Calu3 (cell line): ENCODE measurements at regions not wholly inside any gene's neighbourhood (a gene's known extent, or its start where the extent isn't known, plus 50 kb on each side); places are given as distances from the start of the nearest gene placed in this dataset.

Experiments used
- BruUV-seq: library from RNA; stranded (reverse); fragments of 400-500 nt; replicated peaks from 2 replicates; lab custom pipeline; 2021; lab: Mats Ljungman, UMichigan
- CTCF ChIA-PET: fragments of 300-600 bp; sonication (Branson Sonifier 250); formaldehyde crosslinking; loops from one replicate; lab custom pipeline; 2022; ENCODE audit warnings: antibody characterized with exemption; lab: Charles Lee
- DNase-seq: peaks from one replicate; pipeline ENCODE4 v3.0.0; 2022
- H3K27ac Mint-ChIP-seq: one replicate; pipeline ENCODE4 v1.8.0; 2022; ENCODE audit warnings: mixed read lengths; ENCODE audit not compliant: unreplicated experiment
- H3K27me3 Mint-ChIP-seq: one replicate; pipeline ENCODE4 v1.8.0; 2022; ENCODE audit warnings: mixed read lengths; ENCODE audit not compliant: unreplicated experiment
- H3K36me3 Mint-ChIP-seq: one replicate; pipeline ENCODE4 v1.8.0; 2022; ENCODE audit warnings: mild to moderate bottlenecking, moderate library complexity, mixed read lengths; ENCODE audit not compliant: insufficient read depth, unreplicated experiment
- H3K4me1 Mint-ChIP-seq: one replicate; pipeline ENCODE4 v1.8.0; 2022; ENCODE audit warnings: mild to moderate bottlenecking, low read depth, mixed read lengths; ENCODE audit not compliant: unreplicated experiment
- H3K4me3 Mint-ChIP-seq: one replicate; pipeline ENCODE4 v1.8.0; 2022; ENCODE audit warnings: mild to moderate bottlenecking, low read depth, moderate library complexity, mixed read lengths; ENCODE audit not compliant: unreplicated experiment
- H3K9me3 Mint-ChIP-seq: one replicate; pipeline ENCODE4 v1.8.0; 2022; ENCODE audit warnings: low read depth, mixed read lengths; ENCODE audit not compliant: unreplicated experiment
- intact Hi-C: fragments of 100-400 bp; cut with micrococcal nuclease; formaldehyde crosslinking; loops from one replicate; pipeline ENCODE4 v1.10.0; 2022; ENCODE audit not compliant: unreplicated experiment
- TF ChIP-seq, protein P1 (sequence below): fragments of 200-600 bp; IDR thresholded peaks from one replicate; pipeline ENCODE4 v1.8.0; 2022; ENCODE audit warnings: antibody characterized with exemption; ENCODE audit not compliant: unreplicated experiment

DNA sequence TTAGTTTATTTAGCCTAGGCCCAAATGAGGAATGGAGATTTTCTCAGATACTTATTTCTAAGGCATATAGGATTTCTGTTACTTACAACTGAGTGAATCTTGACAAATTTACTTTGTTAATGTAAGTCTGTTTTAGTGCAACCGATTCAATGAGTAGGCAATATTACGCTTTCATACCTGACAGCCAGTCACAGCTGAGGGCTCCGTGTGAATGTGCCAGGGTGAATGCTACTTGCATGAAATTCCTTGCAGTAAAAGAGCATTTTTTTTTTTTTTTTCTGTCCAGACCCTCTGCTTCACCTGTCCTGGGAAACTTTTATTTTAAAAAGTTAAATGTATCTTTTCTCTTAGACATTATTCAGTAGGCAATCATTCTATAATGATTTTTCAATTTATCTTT lies 1100.0 kb downstream of the FAT4 start:
- Mint-ChIP-seq H3K36me3 (no peaks in the 10 kb centered on the region), H3K27ac (no peak overlapping the region), H3K27me3 (no peaks in the 10 kb centered on the region), H3K9me3 (no peaks in the 10 kb centered on the region), H3K4me1 (no peaks in the 10 kb centered on the region), H3K4me3 (no peak overlapping the region)
- TF ChIP-seq, protein P1, sequence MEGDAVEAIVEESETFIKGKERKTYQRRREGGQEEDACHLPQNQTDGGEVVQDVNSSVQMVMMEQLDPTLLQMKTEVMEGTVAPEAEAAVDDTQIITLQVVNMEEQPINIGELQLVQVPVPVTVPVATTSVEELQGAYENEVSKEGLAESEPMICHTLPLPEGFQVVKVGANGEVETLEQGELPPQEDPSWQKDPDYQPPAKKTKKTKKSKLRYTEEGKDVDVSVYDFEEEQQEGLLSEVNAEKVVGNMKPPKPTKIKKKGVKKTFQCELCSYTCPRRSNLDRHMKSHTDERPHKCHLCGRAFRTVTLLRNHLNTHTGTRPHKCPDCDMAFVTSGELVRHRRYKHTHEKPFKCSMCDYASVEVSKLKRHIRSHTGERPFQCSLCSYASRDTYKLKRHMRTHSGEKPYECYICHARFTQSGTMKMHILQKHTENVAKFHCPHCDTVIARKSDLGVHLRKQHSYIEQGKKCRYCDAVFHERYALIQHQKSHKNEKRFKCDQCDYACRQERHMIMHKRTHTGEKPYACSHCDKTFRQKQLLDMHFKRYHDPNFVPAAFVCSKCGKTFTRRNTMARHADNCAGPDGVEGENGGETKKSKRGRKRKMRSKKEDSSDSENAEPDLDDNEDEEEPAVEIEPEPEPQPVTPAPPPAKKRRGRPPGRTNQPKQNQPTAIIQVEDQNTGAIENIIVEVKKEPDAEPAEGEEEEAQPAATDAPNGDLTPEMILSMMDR = no peak
- CTCF ChIA-PET = no interaction called here
- no peak for DNase-seq
- intact Hi-C loops = no loop called here
- no TSS peak for BruUV-seq

DNA sequence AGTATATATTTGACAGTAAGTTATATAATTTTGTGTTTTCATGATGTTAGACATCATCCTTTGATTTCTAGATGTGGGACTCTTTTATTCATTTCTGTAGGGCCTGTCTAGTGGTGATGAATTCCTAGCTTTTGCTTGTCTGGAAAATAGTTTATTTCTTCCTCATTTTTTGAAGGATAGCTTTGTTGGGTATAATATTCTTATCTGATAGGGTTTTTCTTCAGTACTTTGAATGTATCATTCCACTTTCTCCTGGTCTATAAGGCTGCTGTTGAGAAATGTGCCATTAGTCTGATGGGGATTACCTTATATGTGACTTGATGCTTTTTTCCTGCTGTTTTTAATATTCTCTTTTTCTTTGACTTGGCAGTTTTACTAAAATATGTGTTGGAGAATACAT lies 1104.5 kb downstream of the FAT4 start:
- TF ChIP-seq, protein P1 = no peak
- no TSS peak for BruUV-seq
- no peaks in the 10 kb centered on the region for H3K27me3 Mint-ChIP-seq
- CTCF ChIA-PET = no interaction called here
- DNase-seq = no peak
- intact Hi-C loops = no loop called here
- H3K4me1 Mint-ChIP-seq = no peaks in the 10 kb centered on the region
- H3K9me3 Mint-ChIP-seq = peaks cover 4% of the 10 kb centered on the region
- no peaks in the 10 kb centered on the region for H3K36me3 Mint-ChIP-seq
- H3K4me3 Mint-ChIP-seq = no peak overlapping the region
- no peak overlapping the region for H3K27ac Mint-ChIP-seq

DNA sequence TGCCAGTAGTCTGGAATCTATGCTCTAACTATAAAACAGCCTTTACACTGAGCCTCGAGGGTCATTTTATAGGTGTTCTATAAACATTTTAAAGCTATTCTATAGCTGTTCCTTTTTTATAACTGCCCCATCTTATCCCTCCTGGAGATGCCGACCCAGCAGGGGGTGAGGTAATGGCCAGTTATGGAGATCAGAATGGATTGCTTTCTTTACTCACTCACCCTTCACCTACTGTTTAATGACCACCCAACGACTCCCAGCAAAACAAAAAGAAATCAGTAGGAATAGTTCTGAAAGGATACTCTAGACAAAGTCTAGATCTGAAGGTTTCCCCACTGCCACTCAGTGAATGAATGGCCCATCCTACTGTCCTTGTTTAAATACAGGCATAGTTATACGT lies 1113.1 kb downstream of the FAT4 start:
- H3K9me3 Mint-ChIP-seq = peaks cover 2% of the 10 kb centered on the region
- H3K36me3 Mint-ChIP-seq = no peaks in the 10 kb centered on the region
- H3K27ac Mint-ChIP-seq = no peak overlapping the region
- no peak overlapping the region for H3K4me3 Mint-ChIP-seq
- TF ChIP-seq, protein P1 = no peak
- CTCF ChIA-PET = no interaction called here
- intact Hi-C loops = no loop called here
- DNase-seq = no peak
- BruUV-seq = no TSS peak
- H3K4me1 Mint-ChIP-seq = no peaks in the 10 kb centered on the region
- no peaks in the 10 kb centered on the region for H3K27me3 Mint-ChIP-seq

DNA sequence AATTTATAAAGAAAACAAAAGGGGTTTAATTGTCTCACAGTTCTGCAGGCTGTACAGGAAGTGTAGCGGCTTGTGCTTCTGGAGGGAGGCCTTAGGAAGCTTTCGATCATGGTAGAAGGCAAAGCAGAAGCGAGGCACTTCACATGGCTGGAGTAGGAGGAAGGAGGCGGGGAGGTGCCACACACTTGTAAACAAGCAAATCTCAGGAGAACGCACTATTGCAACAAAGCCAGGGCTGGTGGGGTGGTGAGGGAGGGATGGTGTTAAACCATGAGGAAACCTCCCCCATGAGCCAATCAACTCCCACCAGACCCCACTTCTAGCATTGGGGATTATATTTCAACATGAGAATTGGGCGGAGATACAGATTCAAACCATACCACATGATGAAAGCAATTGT lies 1116.3 kb downstream of the FAT4 start:
- H3K4me3 Mint-ChIP-seq = no peak overlapping the region
- CTCF ChIA-PET = no interaction called here
- H3K27me3 Mint-ChIP-seq = no peaks in the 10 kb centered on the region
- no peak overlapping the region for H3K27ac Mint-ChIP-seq
- no peaks in the 10 kb centered on the region for H3K4me1 Mint-ChIP-seq
- no peaks in the 10 kb centered on the region for H3K36me3 Mint-ChIP-seq
- no TSS peak for BruUV-seq
- H3K9me3 Mint-ChIP-seq = peaks cover 2% of the 10 kb centered on the region
- TF ChIP-seq, protein P1 = no peak
- DNase-seq = no peak
- intact Hi-C loops = no loop called here

DNA sequence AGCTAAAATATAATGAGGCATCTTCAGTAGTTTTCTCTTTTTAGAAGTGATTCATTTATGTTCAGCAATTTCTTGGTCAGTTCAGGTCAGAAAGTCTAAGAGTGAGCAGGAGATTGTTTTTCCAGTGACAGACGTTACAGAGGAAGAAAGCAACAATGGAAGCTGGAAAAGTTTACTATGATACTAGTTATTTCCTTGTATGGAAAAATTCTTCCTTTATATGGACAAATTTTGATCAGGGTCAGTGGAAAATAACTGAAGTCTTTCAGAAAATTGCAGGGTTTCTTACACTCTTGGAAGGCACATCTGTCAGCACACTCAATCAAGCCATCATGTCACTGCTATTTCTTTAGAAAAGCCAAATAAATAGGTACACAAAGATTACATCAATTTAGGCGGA lies 1120.7 kb downstream of the FAT4 start:
- Mint-ChIP-seq H3K4me1 (no peaks in the 10 kb centered on the region), H3K27ac (no peak overlapping the region), H3K36me3 (no peaks in the 10 kb centered on the region), H3K9me3 (peaks cover 1% of the 10 kb centered on the region), H3K27me3 (no peaks in the 10 kb centered on the region), H3K4me3 (no peak overlapping the region)
- TF ChIP-seq, protein P1 = no peak
- CTCF ChIA-PET = no interaction called here
- DNase-seq = no peak
- intact Hi-C loops = no loop called here
- BruUV-seq = no TSS peak
